Right lobe of liver (tissue), 6 donors: ENCODE measurements at regions not wholly inside any gene's neighbourhood (a gene's known extent, or its start where the extent isn't known, plus 50 kb on each side); places are given as distances from the start of the nearest gene placed in this dataset.
A peak's percentile ranks its signal among the peaks of the same experiment; 100 is the strongest.

ENCODE experiments used
- ATAC-seq, 4 donors: fragments of 200-7000 bp; cut with Tn5 transposase; one replicate each; pipeline ENCODE4 v1.9.1; 2020; ENCODE audit warnings: mild to moderate bottlenecking in 4 of 4, moderate library complexity in 4 of 4
- DNase-seq, 3 donors: peaks; one replicate each; pipeline ENCODE4 v3.0.0-alpha.2; 2020
- H3K27ac ChIP-seq, 3 donors: fragments of 200-600 bp; one replicate each; pipeline ENCODE4 v1.8.0; 2022
- H3K27me3 ChIP-seq, 2 donors: fragments of 200-600 bp; one replicate each; pipeline ENCODE4 v1.8.0; 2022
- H3K36me3 ChIP-seq, 4 donors: fragments of 200-600 bp; sonication (generic) in 1 of 4; one replicate each; pipeline versions ENCODE4 v1.5.1 to v1.8.0; 2017 to 2022; ENCODE audit warnings: control low read depth in 1 of 4
- H3K4me1 ChIP-seq, 4 donors: fragments of 200-600 bp; sonication (generic) in 1 of 4; one replicate each; pipeline versions ENCODE4 v1.5.1 to v1.8.0; 2017 to 2022; ENCODE audit warnings: control low read depth in 1 of 4
- H3K4me3 ChIP-seq, 3 donors: fragments of 200-600 bp; one replicate each; pipeline ENCODE4 v1.8.0; 2022
- H3K9me3 ChIP-seq, 4 donors: fragments of 200-600 bp; sonication (generic) in 1 of 4; one replicate each; pipeline versions ENCODE4 v1.5.1 to v1.8.0; 2017 to 2022; ENCODE audit warnings: control low read depth in 1 of 4
- POLR2A ChIP-seq: fragments of 450-650 bp; IDR thresholded peaks from one replicate; pipeline ENCODE4 v1.6.1; 2017; ENCODE audit warnings: antibody characterized with exemption, mild to moderate bottlenecking
- WGBS: methylation state at CpG from one replicate; pipeline ENCODE4 v1.1.6; 2018; ENCODE audit warnings: low coverage, low lambda C conversion rate; ENCODE audit not compliant: insufficient coverage; ENCODE audit errors: missing lambda C conversion rate; 5-methylcytosine and 5-hydroxymethylcytosine counted together
- intact Hi-C, 2 donors: fragments of 100-400 bp; cut with DNase I; formaldehyde crosslinking; loops; one replicate each; pipeline versions ENCODE4 v1.11.2 to v1.14.1; 2022
- TF ChIP-seq, protein P1 (sequence below), 4 donors: fragments of 200-600 bp in 3 of 4; fragments of 450-650 bp in 1 of 4; IDR thresholded peaks; one replicate each; pipeline versions ENCODE4 v1.5.1 to v1.8.0; 2016 to 2022; ENCODE audit warnings: antibody characterized with exemption in 4 of 4, mild to moderate bottlenecking in 2 of 4
- donor health status: DM: no; HTN: yes; CAD: no.
- donor health status: DM: no; HTN: no; CAD: no.
- donor health status: DM: no; HTN: no; CAD: no.
- donor health status: DM: no; HTN: yes; CAD: no.
- donor health status: DM: no; HTN: yes; CAD: no.

DNA sequence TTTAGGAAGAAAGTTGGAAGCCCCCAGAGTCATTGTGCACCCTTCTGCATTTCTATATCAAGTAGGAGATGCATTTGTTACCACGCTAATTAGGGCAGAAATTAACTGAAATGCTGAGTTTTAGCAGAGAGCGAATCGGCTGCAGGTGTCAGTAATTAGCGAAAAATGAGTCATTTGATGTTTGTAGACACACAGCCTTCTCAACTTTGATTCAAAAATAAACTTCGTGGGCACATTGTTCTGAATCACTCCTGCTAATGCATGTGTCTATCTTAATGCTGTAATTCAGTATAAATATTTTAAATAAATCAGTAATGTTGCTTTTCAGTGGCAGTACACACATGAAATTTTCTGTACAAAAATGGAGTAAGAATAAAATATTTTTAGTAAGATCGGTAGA is 109.5 kb upstream of the CARD11 start:
- H3K27me3 ChIP-seq, result no peaks in the 10 kb centered on the region
- intact Hi-C loops, result loop anchor here (10.0 kb wide), 1 partner anchor 268 kb away; no protein-coding TSS in a partner anchor
- ATAC-seq, result no peak

DNA sequence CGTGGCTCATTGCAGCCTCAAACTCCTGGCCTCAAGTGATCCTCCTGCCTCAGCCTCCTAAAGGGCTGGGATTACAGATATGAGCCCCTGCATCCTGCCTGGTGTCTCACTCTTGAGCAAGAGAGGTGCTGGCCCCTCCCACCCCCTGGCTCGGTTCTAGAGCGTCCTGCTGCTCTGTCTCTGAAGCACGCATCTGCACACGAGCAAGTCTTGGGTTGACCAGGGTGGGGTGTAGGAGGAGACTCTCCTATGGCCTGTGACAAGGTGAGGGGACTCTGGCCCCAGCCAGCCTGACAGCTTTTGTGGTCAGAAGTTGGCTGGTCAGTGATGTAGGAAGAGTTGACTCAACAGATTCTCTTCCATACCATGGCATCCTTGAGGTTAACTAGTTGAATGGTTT is 110.7 kb upstream of the CARD11 start:
- no peaks in the 10 kb centered on the region for H3K27me3 ChIP-seq
- H3K4me3 ChIP-seq, result no peak overlapping the region
- H3K36me3 ChIP-seq, result no peaks in the 10 kb centered on the region
- 42% methylated on average over 2 of the region's 5 CpGs for WGBS
- H3K4me1 ChIP-seq, result no peaks in the 10 kb centered on the region
- intact Hi-C loops, result loop anchor here (10.0 kb wide), 1 partner anchor 270 kb away; no protein-coding TSS in a partner anchor
- DNase-seq (no peak), ATAC-seq (no peak)
- no peak overlapping the region for H3K27ac ChIP-seq
- H3K9me3 ChIP-seq, result no peaks in the 10 kb centered on the region
- TF ChIP-seq POLR2A, result no peak
- TF ChIP-seq, protein P1, sequence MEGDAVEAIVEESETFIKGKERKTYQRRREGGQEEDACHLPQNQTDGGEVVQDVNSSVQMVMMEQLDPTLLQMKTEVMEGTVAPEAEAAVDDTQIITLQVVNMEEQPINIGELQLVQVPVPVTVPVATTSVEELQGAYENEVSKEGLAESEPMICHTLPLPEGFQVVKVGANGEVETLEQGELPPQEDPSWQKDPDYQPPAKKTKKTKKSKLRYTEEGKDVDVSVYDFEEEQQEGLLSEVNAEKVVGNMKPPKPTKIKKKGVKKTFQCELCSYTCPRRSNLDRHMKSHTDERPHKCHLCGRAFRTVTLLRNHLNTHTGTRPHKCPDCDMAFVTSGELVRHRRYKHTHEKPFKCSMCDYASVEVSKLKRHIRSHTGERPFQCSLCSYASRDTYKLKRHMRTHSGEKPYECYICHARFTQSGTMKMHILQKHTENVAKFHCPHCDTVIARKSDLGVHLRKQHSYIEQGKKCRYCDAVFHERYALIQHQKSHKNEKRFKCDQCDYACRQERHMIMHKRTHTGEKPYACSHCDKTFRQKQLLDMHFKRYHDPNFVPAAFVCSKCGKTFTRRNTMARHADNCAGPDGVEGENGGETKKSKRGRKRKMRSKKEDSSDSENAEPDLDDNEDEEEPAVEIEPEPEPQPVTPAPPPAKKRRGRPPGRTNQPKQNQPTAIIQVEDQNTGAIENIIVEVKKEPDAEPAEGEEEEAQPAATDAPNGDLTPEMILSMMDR (IDR thresholded peaks at IDR 0.05), result no peak

More for the DNA sequence above, 109.5 kb upstream of the CARD11 start:
- no peak for DNase-seq
- Histone ChIP-seq H3K9me3 (no peaks in the 10 kb centered on the region), H3K4me3 (no peak overlapping the region), H3K36me3 (no peaks in the 10 kb centered on the region), H3K4me1 (no peaks in the 10 kb centered on the region), H3K27ac (no peak overlapping the region)
- no peak for TF ChIP-seq POLR2A
- TF ChIP-seq, protein P1 (IDR thresholded peaks at IDR 0.05), result no peak
- WGBS, result 61% methylated on average over 6 of the region's 6 CpGs

DNA sequence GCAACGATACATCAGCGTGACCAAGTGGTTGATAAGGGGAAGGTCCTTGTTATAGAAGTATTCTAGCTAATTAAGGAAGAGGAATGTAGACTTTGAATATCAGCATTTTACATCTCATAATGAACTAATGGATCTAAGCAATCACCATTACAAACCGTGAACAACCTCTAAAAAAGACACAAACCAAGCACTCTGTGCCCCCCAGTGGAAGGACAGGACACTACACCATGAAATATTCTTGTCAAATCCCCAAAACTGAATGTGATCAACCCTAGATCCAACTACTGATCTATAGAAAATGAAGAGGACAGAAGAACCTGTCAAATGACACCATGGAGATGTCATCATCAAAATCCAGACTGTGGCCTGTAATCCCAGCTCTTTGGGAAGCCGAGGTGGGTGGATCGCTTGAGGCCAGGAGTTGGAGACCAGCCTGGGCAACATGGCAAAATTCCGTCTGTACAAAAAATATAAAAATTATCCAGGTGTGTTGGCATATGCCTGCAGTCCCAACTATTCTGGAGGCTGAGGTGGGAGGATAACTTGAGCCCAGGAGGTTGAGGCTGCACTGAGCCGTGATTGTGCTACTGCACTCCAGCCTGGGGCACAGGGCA is 111.3 kb upstream of the CARD11 start:
- intact Hi-C loops, result loop anchor here (10.0 kb wide), 1 partner anchor 270 kb away; no protein-coding TSS in a partner anchor
- Histone ChIP-seq H3K27ac (no peak overlapping the region), H3K4me1 (no peaks in the 10 kb centered on the region), H3K9me3 (no peaks in the 10 kb centered on the region), H3K4me3 (no peak overlapping the region), H3K36me3 (no peaks in the 10 kb centered on the region), H3K27me3 (no peaks in the 10 kb centered on the region)
- WGBS, result 56% methylated on average over 7 of the region's 7 CpGs
- no peak for DNase-seq
- ATAC-seq, result peak; percentile 54 to 80 (median 68)
- TF ChIP-seq POLR2A, result no peak
- TF ChIP-seq, protein P1 (IDR thresholded peaks at IDR 0.05), result peak; percentile 44 to 72 (median 65)

DNA sequence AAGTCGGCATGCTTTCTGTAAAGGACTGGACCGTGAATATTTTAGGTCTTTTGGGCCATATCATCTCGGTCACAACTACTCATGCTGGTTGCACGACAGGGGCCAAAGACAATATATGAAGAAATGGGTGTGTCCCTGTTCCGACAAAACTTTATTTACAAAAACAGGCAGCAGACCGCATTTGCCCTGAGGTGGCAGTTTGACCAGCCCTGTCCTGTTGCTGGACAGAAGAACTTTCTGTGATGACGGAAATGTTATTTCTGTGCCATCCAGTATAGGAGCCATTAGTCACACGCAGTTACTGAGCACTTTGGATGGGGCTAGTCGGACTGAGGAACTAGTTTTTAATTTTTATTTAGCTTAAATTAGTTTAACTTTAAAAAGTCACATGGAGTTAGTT is 112.8 kb upstream of the CARD11 start:
- no peaks in the 10 kb centered on the region for H3K36me3 ChIP-seq
- ATAC-seq (no peak), DNase-seq (no peak)
- no peak overlapping the region for H3K4me3 ChIP-seq
- H3K9me3 ChIP-seq, result no peaks in the 10 kb centered on the region
- TF ChIP-seq, protein P1 (IDR thresholded peaks at IDR 0.05), result no peak
- no peak for TF ChIP-seq POLR2A
- H3K27me3 ChIP-seq, result no peaks in the 10 kb centered on the region
- no peaks in the 10 kb centered on the region for H3K4me1 ChIP-seq
- H3K27ac ChIP-seq, result no peak overlapping the region
- intact Hi-C loops, result loop anchor here (10.0 kb wide), 1 partner anchor 272 kb away; no protein-coding TSS in a partner anchor
- WGBS, result 52% methylated on average over 9 of the region's 9 CpGs
